ENCODE measurements at regions not wholly inside any gene's neighbourhood (a gene's known extent, or its start where the extent isn't known, plus 50 kb on each side); places are given as distances from the start of the nearest gene placed in this dataset.

DNA sequence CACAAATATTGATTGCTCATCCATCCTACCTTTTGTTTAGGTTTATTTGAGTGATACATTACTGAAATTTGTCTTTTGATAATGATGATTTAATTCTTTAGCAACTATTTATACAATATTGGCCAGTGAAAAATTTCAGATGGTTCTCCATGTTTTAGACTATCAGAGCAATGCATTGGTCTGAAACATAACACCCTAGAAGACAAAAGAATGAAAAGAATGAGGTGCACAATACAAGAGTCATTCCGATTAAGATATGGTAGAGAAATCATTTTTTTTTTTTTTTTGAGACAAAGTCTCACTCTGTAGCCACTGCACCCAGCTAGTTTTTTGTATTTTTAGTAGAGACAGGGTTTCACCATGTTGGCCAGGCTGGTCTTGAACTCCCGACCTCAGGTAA is 197.4 kb upstream of the FAM98A start:
- H3K27ac Mint-ChIP-seq, result no peak overlapping the region
- no peak overlapping the region for H3K4me3 Mint-ChIP-seq

DNA sequence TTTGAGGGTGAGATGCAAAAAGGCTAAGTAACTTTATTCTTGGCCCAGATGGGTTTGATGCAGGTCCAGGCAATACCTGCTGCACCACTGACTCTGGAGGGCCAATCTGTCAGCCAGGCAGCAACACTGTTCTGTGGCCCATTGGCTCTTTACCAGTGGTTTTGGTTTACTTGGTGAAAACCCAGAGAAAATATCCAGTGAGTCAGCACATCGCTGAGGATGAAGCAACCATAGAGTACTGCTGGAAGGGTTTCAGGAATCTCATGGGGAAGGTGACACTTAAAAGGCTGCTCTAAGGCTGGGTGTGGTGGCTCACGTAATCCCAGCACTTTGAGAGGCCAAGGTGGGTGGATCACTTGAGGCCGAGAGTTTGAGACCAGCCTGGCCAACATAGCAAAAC is 192.5 kb upstream of the FAM98A start:
- no peaks in the 10 kb centered on the region for H3K4me1 Mint-ChIP-seq

More for the DNA sequence above, 197.4 kb upstream of the FAM98A start:
- no peaks in the 10 kb centered on the region for H3K9me3 ChIP-seq (ENCODE audit: control insufficient read depth, low read length, poor library complexity, severe bottlenecking)
- H3K36me3 Mint-ChIP-seq (ENCODE audit: low read depth), result no peaks in the 10 kb centered on the region
- DNase-seq (no peak), ATAC-seq (no peak)
- no peaks in the 10 kb centered on the region for H3K27me3 Mint-ChIP-seq
- no peaks in the 10 kb centered on the region for H3K4me1 Mint-ChIP-seq

DNA sequence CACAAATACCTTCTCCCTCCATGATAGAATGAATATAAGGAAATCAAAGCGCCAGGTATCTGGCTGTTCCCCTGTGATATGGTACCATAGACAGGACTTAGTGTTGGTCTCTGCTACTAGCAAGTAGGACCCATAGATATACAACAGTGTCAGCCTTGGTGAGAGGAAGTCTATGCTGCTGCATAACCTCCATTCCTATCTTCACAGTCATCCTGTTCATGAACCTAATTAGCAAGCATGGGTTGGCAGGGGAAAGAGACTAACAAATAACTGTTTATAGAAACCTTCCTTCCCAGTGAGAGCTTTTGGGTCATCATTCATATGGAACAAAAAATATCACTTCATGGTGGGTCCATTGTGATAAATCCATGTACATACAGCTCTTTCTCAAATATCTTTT is 188.9 kb upstream of the FAM98A start:
- Mint-ChIP-seq H3K4me1 (peaks cover 3% of the 10 kb centered on the region), H3K4me3 (no peak overlapping the region), H3K36me3 (ENCODE audit: low read depth) (no peaks in the 10 kb centered on the region), H3K27me3 (peaks cover 4% of the 10 kb centered on the region), H3K27ac (no peak overlapping the region)
- H3K9me3 ChIP-seq (ENCODE audit: control insufficient read depth, low read length, poor library complexity, severe bottlenecking), result no peaks in the 10 kb centered on the region
- DNase-seq (no peak), ATAC-seq (no peak)

More for the DNA sequence above, 192.5 kb upstream of the FAM98A start:
- Mint-ChIP-seq H3K27me3 (peaks cover 4% of the 10 kb centered on the region), H3K4me3 (no peak overlapping the region), H3K27ac (no peak overlapping the region), H3K36me3 (ENCODE audit: low read depth) (no peaks in the 10 kb centered on the region)
- no peak for DNase-seq
- no peak for ATAC-seq
- H3K9me3 ChIP-seq (ENCODE audit: control insufficient read depth, low read length, poor library complexity, severe bottlenecking), result no peaks in the 10 kb centered on the region

DNA sequence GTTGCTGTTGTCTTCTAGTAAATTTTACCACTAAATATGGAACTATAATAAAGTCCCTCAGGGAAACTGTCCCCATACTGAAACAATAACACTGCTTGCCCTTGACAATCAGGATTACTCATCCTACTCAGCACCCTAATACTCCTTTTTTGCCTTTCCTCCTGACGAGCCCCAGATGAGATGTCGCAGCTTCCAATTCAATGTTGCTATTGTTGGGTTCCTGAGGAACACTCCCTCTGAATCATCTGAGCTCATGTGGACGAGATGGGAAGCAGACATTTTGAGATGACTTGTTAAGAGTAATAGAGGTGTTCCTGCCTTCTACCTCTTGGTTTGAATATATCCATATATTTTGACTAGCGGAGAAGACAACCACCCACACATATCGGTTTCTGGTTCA is 187.8 kb upstream of the FAM98A start:
- no peaks in the 10 kb centered on the region for H3K9me3 ChIP-seq (ENCODE audit: control insufficient read depth, low read length, poor library complexity, severe bottlenecking)
- H3K27me3 Mint-ChIP-seq, result peaks cover 4% of the 10 kb centered on the region
- H3K4me1 Mint-ChIP-seq, result peaks cover 3% of the 10 kb centered on the region
- ATAC-seq, result no peak
- DNase-seq, result no peak
- no peak overlapping the region for H3K4me3 Mint-ChIP-seq
- H3K36me3 Mint-ChIP-seq (ENCODE audit: low read depth), result no peaks in the 10 kb centered on the region
- H3K27ac Mint-ChIP-seq, result no peak overlapping the region

DNA sequence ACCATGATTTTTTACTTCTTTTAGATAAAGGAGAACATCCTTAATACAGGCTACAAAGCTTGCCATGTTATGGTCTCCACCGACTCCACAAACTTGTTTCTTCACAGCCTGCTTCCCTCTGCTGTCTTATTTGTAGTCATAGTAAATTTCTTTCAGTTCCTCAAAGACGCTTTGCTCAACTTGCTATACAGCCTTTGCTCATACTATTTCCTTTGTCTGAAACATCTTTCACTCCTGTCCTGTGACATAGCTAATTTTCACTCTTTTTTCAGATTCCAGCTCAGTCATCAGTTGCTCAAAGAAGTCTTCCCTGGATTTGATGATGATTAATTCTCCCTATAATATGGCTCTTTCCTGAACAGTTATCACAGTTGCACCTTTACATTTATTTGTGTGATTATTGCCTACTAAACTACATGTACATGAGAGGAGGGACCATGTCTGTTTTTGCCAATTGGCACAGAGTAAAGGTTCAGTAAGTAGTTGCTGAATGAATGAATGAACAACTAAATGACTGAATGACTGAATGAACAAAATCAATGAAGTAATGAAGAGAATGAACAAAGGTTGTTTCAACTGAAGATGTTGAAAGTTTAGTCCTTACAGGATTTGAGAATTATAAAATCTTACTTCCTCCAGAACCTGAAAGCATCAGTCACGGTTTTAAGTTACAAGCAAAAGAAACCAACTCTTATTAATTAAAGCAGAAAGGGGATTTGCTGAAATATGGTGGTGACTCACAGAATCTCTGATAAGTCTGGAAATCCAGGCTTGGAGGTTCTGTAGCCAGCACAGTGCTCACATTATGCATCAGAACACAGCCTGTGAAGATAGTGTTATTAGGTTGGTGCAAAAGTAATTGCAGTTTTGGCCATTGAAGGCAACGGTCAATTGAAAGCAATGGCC is 186.4 kb upstream of the FAM98A start:
- Mint-ChIP-seq H3K36me3 (ENCODE audit: low read depth) (no peaks in the 10 kb centered on the region), H3K27ac (no peak overlapping the region), H3K27me3 (peaks cover 4% of the 10 kb centered on the region), H3K4me3 (no peak overlapping the region), H3K4me1 (peaks cover 3% of the 10 kb centered on the region)
- ATAC-seq, result no peak
- H3K9me3 ChIP-seq (ENCODE audit: control insufficient read depth, low read length, poor library complexity, severe bottlenecking), result no peaks in the 10 kb centered on the region
- no peak for DNase-seq

DNA sequence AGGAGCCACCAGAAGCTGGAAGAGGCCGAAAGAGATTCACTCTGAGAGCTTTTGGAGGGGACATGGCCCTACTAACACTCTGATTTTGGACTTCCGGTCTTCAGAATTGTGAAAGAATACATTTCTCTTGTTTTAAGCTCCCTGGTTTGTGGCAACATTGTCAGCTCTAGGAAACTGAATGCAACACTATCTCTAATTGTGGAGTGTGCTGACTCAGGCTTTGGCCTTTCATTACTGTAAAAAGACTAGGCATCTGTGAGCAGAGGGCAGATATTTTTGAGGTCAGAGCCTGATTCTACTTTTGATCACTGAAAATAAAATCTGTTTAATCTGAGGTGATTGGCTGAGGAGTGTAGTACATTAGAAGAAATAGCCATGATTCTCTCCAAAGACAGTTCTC is 185.4 kb upstream of the FAM98A start:
- no peaks in the 10 kb centered on the region for H3K9me3 ChIP-seq (ENCODE audit: control insufficient read depth, low read length, poor library complexity, severe bottlenecking)
- H3K27me3 Mint-ChIP-seq, result peaks cover 4% of the 10 kb centered on the region
- no peaks in the 10 kb centered on the region for H3K36me3 Mint-ChIP-seq (ENCODE audit: low read depth)
- H3K4me1 Mint-ChIP-seq, result peaks cover 3% of the 10 kb centered on the region
- ATAC-seq (no peak), DNase-seq (no peak)
- no peak overlapping the region for H3K4me3 Mint-ChIP-seq
- no peak overlapping the region for H3K27ac Mint-ChIP-seq

DNA sequence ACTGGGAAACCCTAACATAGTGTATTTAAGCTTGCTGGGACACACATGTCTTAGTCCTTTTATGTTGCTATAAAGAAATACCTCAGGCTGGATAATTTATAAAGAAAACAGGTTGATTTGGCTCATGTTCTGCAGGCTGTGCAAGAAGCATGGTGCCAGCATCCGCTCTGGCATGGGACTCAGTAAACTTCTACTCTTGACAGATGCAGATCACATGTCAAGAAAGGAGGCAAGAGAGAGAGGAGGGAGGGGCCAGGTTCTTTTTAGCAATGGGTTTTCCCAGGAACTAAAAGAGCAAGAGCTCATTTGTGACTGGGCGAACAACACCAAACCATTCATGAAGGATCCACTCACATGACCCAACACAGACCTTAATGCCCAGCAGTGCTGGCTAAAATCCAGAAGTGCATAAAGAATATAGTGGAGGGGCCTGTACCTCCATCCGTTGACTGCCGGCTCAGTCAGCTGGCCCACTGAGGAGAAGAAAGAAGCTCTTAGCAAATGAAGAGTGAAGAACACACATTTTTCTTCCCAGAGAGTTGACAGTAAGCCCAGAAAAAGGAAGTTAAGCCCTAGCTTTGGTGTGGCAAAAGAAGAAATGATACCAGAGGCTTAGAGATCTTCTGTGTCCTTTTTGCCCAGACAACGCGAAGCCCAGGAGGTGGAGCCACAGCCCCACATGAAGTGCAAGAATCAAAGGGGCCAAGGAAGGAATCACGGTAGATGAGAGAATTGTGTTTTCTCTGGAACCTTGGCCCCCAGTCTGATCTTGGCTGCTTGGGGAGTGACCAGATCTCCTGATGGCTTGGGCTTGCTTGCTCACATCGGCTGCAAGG is 183.5 kb upstream of the FAM98A start:
- no peak for ATAC-seq
- Mint-ChIP-seq H3K4me3 (no peak overlapping the region), H3K36me3 (ENCODE audit: low read depth) (no peaks in the 10 kb centered on the region), H3K4me1 (peaks cover 3% of the 10 kb centered on the region), H3K27me3 (peaks cover 4% of the 10 kb centered on the region), H3K27ac (no peak overlapping the region)
- DNase-seq, result no peak
- H3K9me3 ChIP-seq (ENCODE audit: control insufficient read depth, low read length, poor library complexity, severe bottlenecking), result no peaks in the 10 kb centered on the region

DNA sequence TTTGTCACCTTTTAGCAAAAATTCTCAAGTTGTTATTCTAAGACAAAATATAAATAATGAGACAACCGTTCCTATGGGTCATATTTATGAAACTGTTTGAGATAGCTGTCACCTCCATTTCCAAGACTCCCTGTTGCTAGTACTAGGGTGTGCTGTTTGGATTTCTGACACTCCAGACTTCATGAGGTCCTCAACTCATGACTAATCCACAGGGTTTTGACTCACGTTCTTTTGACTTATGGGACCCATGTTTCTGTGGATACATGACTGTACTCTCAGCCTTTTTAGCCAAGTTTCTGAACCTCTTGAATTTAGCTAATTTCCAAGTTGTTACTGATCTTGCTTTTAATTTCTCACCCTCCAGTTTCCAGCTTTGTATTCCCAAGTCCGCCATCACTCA is 178.7 kb upstream of the FAM98A start:
- Mint-ChIP-seq H3K36me3 (ENCODE audit: low read depth) (no peaks in the 10 kb centered on the region), H3K27ac (no peak overlapping the region), H3K4me3 (no peak overlapping the region), H3K4me1 (no peaks in the 10 kb centered on the region), H3K27me3 (no peaks in the 10 kb centered on the region)
- no peaks in the 10 kb centered on the region for H3K9me3 ChIP-seq (ENCODE audit: control insufficient read depth, low read length, poor library complexity, severe bottlenecking)
- ATAC-seq (no peak), DNase-seq (no peak)

DNA sequence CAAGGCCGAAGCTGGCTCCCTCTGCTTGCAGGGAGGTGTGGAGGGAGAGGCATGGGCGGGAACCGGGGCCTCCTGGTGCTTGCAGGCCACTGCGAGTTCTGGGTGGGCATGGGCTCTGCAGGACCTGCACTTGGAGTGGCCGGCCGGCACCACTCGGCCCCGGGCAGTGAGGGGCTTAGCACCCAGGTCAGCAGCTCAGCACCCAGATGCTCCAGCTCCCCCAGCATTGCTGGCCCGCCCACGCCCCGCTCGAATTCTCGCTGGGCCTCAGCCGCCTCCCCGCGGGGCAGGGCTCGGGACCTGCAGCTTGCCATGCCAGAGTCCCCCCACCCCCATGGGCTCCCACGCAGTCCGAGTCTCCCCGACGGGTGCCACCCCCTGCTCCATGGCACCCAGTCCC is 176.2 kb upstream of the FAM98A start:
- Mint-ChIP-seq H3K36me3 (ENCODE audit: low read depth) (no peaks in the 10 kb centered on the region), H3K4me3 (no peak overlapping the region), H3K27ac (no peak overlapping the region), H3K27me3 (no peaks in the 10 kb centered on the region), H3K4me1 (no peaks in the 10 kb centered on the region)
- DNase-seq, result no peak
- no peak for ATAC-seq
- H3K9me3 ChIP-seq (ENCODE audit: control insufficient read depth, low read length, poor library complexity, severe bottlenecking), result no peaks in the 10 kb centered on the region

DNA sequence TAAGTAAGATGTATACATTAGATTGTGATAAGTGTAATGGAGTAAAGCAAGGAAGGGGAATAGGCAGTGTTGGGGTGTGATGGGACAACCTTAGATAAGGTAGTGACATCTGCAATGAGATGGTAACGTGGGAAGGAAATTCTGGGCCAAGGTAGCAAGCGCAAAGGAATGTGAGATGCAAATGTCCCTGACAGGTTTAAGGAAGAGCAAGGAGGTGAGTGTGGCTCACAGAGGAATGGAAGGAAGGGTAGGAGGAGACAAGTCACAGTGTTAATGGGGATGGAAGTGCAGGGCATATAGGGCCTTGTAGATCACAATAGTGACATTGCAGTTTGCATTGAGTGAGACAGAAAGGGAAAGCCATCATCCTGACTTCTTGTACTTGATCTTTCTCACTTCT is 170.9 kb upstream of the FAM98A start:
- no peak for ATAC-seq
- Mint-ChIP-seq H3K4me1 (no peaks in the 10 kb centered on the region), H3K27me3 (no peaks in the 10 kb centered on the region), H3K27ac (no peak overlapping the region), H3K4me3 (no peak overlapping the region), H3K36me3 (ENCODE audit: low read depth) (no peaks in the 10 kb centered on the region)
- no peak for DNase-seq
- H3K9me3 ChIP-seq (ENCODE audit: control insufficient read depth, low read length, poor library complexity, severe bottlenecking), result no peaks in the 10 kb centered on the region

DNA sequence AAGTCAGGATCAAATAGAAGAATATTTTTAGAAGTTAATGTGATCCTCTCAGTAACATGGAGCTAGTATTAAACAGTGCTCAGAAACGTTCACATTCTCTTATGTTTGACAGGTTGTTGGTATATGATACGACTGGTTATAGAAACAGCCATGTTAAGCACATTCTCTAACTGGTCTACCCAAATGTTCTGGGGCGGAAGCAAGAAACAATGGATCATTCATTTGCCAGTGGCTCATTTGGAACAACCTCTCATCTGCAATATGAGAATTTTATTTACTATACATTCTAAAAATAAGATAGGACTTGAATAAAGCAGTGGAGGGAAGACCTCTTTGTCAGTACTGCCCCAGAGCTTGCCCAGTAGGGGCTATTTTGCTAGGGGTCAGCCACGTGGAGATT is 167.1 kb upstream of the FAM98A start:
- no peaks in the 10 kb centered on the region for H3K4me1 Mint-ChIP-seq

DNA sequence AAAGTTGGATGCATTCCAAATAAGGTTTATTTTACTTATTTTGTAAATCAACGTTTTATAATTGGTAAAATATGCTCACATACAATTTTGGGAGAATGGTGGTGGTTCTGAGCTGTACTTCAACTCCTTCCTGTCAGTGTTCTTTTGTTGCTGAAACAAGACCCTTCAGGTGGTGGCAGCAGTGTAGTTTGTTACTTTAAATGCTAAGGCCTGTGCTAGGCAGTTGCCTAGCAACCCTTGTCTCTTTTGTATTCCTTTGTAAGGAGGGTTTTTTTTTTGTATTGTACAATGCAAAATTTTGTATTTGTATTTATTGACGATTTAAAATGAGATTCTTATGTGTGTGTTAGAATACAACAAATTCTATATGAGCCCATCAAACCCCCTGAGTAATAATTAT is 166.0 kb upstream of the FAM98A start:
- no peak overlapping the region for H3K4me3 Mint-ChIP-seq
- no peak overlapping the region for H3K27ac Mint-ChIP-seq
- no peak for ATAC-seq
- no peaks in the 10 kb centered on the region for H3K9me3 ChIP-seq (ENCODE audit: control insufficient read depth, low read length, poor library complexity, severe bottlenecking)
- H3K36me3 Mint-ChIP-seq (ENCODE audit: low read depth), result no peaks in the 10 kb centered on the region
- no peak for DNase-seq
- H3K4me1 Mint-ChIP-seq, result no peaks in the 10 kb centered on the region
- no peaks in the 10 kb centered on the region for H3K27me3 Mint-ChIP-seq

More for the DNA sequence above, 167.1 kb upstream of the FAM98A start:
- Mint-ChIP-seq H3K4me3 (no peak overlapping the region), H3K27me3 (no peaks in the 10 kb centered on the region), H3K36me3 (ENCODE audit: low read depth) (no peaks in the 10 kb centered on the region), H3K27ac (no peak overlapping the region)
- no peak for ATAC-seq
- DNase-seq, result no peak
- no peaks in the 10 kb centered on the region for H3K9me3 ChIP-seq (ENCODE audit: control insufficient read depth, low read length, poor library complexity, severe bottlenecking)

DNA sequence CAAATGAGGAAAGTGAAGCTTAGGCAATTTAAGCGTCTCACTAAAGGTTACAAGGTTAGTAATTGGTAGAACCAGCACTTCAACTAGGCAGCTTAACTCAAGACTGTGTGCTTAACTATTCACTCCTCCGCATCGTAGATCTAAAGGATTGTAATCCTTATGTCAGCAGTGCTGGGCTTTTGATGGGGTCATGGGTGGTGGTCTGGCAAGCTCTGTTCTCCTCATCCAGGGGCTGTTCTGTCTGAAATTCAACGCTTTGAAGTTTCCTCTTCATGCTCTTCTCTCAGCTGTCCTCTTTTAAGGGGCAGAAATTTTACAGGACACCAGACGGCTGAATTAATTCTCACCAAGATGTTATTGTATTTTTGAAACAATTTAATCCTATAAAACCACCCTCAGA is 165.5 kb upstream of the FAM98A start:
- H3K27me3 Mint-ChIP-seq, result no peaks in the 10 kb centered on the region
- H3K4me1 Mint-ChIP-seq, result no peaks in the 10 kb centered on the region
- ATAC-seq (no peak), DNase-seq (no peak)
- no peak overlapping the region for H3K27ac Mint-ChIP-seq
- no peaks in the 10 kb centered on the region for H3K9me3 ChIP-seq (ENCODE audit: control insufficient read depth, low read length, poor library complexity, severe bottlenecking)
- no peaks in the 10 kb centered on the region for H3K36me3 Mint-ChIP-seq (ENCODE audit: low read depth)
- H3K4me3 Mint-ChIP-seq, result no peak overlapping the region

Measured in T-helper 17 cell (primary cell).